K562 (cell line): ENCODE measurements at regions not wholly inside any gene's neighbourhood (a gene's known extent, or its start where the extent isn't known, plus 50 kb on each side); places are given as distances from the start of the nearest gene placed in this dataset.

Experiments
- ATAC-seq: fragments of 200-7000 bp; cut with Tn5 transposase; 3 replicates; pipeline ENCODE4 v1.9.1; 2020; ENCODE audit warnings: moderate library complexity
- BruUV-seq: library from RNA; stranded (reverse); fragments of 400-500 nt; replicated peaks from 2 replicates; lab custom pipeline; 2021; lab: Mats Ljungman, UMichigan
- CTCF ChIA-PET: fragments of 300-600 bp; formaldehyde crosslinking; extraction: SDS; loops from one replicate; lab custom pipeline; 2021; ENCODE audit warnings: low intra/inter-chr PET ratio; lab: Yijun Ruan, JAX
- POLR2A ChIA-PET: fragments of 300-600, 350-650 bp; sonication (Branson Sonifier 250); formaldehyde crosslinking; extraction: SDS; loops from one replicate; lab custom pipeline; 2021; ENCODE audit warnings: antibody characterized with exemption, inconsistent platforms; lab: Yijun Ruan, JAX
- DNase-seq, 4 experiments: peaks; one replicate each; pipeline versions ENCODE4 v3.0.0 to v3.0.0-alpha.2; 2011 to 2018; ENCODE audit warnings: low spot score in 3 of 4, mixed read lengths in 3 of 4; ENCODE audit errors: extremely low read depth in 1 of 4
- FAIRE-seq: peaks from 2 replicates; lab custom pipeline; 2011; peaks lifted over from hg19 to GRCh38; lab: Jason Lieb, UNC
- H2AFZ ChIP-seq: 2 replicates; pipeline ENCODE4 v1.6.0; 2011; ENCODE audit warnings: low read depth, low read length, control low read depth, inconsistent platforms
- H3K27ac ChIP-seq: fragments of 200-600 bp; 3 replicates; pipeline ENCODE4 v1.8.0; 2011; ENCODE audit warnings: low read depth, mild to moderate bottlenecking, control low read depth, inconsistent platforms, low read length, moderate library complexity, mixed read lengths; ENCODE audit errors: extremely low read depth
- H3K27me3 ChIP-seq, 2 experiments: fragments of 300-600 bp in 1 of 2; 2 replicates in 1 of 2; 3 replicates in 1 of 2; pipeline versions ENCODE4 v1.6.0 to v1.8.0; 2011; ENCODE audit warnings: inconsistent platforms in 2 of 2, low read length in 2 of 2, mild to moderate bottlenecking in 1 of 2, mixed read lengths in 1 of 2, moderate library complexity in 1 of 2; ENCODE audit not compliant: control insufficient read depth in 2 of 2, insufficient read depth in 2 of 2
- H3K36me3 ChIP-seq: fragments of 300-600 bp; 3 replicates; pipeline ENCODE4 v1.8.0; 2011; ENCODE audit warnings: mild to moderate bottlenecking, low read length, inconsistent platforms; ENCODE audit not compliant: control insufficient read depth, insufficient read depth
- H3K4me1 ChIP-seq, 2 experiments: fragments of 200-600 bp in 1 of 2; replicated peaks in 1 of 2; 2 replicates in 1 of 2; 3 replicates in 1 of 2; pipeline versions ENCODE4 v1.5.1 to v1.8.0; 2011; ENCODE audit warnings: inconsistent platforms in 2 of 2, low read length in 2 of 2, mild to moderate bottlenecking in 1 of 2, mixed read lengths in 1 of 2, moderate library complexity in 1 of 2; ENCODE audit not compliant: control insufficient read depth in 2 of 2, insufficient read depth in 2 of 2
- H3K4me2 ChIP-seq: 2 replicates; pipeline ENCODE4 v1.6.1; 2011; ENCODE audit warnings: low read length, control low read depth, inconsistent platforms, mixed read lengths; ENCODE audit not compliant: insufficient read depth
- H3K4me3 ChIP-seq: fragments of 200-600 bp; sonication (generic), shearing (Covaris generic); 2 replicates; pipeline ENCODE4 v1.5.1; 2016; ENCODE audit warnings: control low read depth, inconsistent platforms
- H3K79me2 ChIP-seq: fragments of 200-600 bp; 3 replicates; pipeline ENCODE4 v1.8.0; 2011; ENCODE audit warnings: low read length, inconsistent platforms; ENCODE audit not compliant: control insufficient read depth, insufficient read depth
- H3K9ac ChIP-seq, 2 experiments: 2 replicates each; pipeline versions ENCODE4 v1.6.0 to v1.6.1; 2011; ENCODE audit warnings: low read depth in 2 of 2, low read length in 2 of 2, control low read depth in 1 of 2, inconsistent platforms in 1 of 2, mild to moderate bottlenecking in 1 of 2, mixed read lengths in 1 of 2; ENCODE audit not compliant: insufficient read depth in 1 of 2
- H3K9me1 ChIP-seq: one replicate; pipeline ENCODE4 v1.6.0; 2011; ENCODE audit warnings: inconsistent platforms, mild to moderate bottlenecking, low read length, moderate library complexity; ENCODE audit not compliant: control insufficient read depth, insufficient read depth
- H3K9me3 ChIP-seq: replicated peaks from 2 replicates; pipeline ENCODE4 v1.5.1; 2011; ENCODE audit warnings: low read depth, low read length, inconsistent platforms; ENCODE audit not compliant: control insufficient read depth, insufficient read depth
- H4K20me1 ChIP-seq: replicated peaks from 2 replicates; pipeline ENCODE4 v1.6.1; 2011; ENCODE audit warnings: low read length, inconsistent platforms, mixed read lengths; ENCODE audit not compliant: control insufficient read depth, insufficient read depth
- ESRRA ChIP-seq: fragments of 450-650 bp; IDR thresholded peaks from 2 replicates; pipeline ENCODE4 v1.6.1; 2014; ENCODE audit warnings: low read depth, mild to moderate bottlenecking, moderate library complexity, borderline replicate concordance
- ETV6 ChIP-seq, 3 experiments: fragments of 150-350 bp in 1 of 3; sonication (generic) in 1 of 3; formaldehyde crosslinking in 1 of 3; IDR thresholded peaks; 2 replicates each; pipeline versions ENCODE4 v1.6.1 to v1.8.0; 2014 to 2022; ENCODE audit warnings: borderline replicate concordance in 2 of 3, low read depth in 2 of 3, antibody characterized with exemption in 1 of 3, low read length in 1 of 3, mild to moderate bottlenecking in 1 of 3, missing genetic modification reagents in 1 of 3
- L3MBTL2 ChIP-seq: fragments of 450-650 bp; IDR thresholded peaks from 2 replicates; pipeline ENCODE4 v1.6.1; 2016; ENCODE audit warnings: mild to moderate bottlenecking, moderate library complexity
- ZNF184 ChIP-seq: sonication (generic); formaldehyde crosslinking; IDR thresholded peaks from 2 replicates; pipeline ENCODE4 v1.5.0; 2020; ENCODE audit warnings: missing genetic modification reagents
- WGBS: fragments of 100-300 bp; shearing (Covaris generic); methylation state at CpG from one replicate; pipeline ENCODE4 v1.1.6; 2016; ENCODE audit warnings: low coverage, mixed read lengths; ENCODE audit not compliant: insufficient coverage; ENCODE audit errors: missing lambda C conversion rate; 5-methylcytosine and 5-hydroxymethylcytosine counted together
- in situ Hi-C: fragments of 300-500 bp; cut with MboI; formaldehyde crosslinking; loops from 4 replicates; pipeline ENCODE4 v1.15.0; 2018; ENCODE audit warnings: inconsistent platforms, mixed read lengths
- intact Hi-C: fragments of 100-400 bp; cut with micrococcal nuclease; formaldehyde crosslinking; loops from 2 replicates; pipeline ENCODE4 v1.14.2; 2022
- TF ChIP-seq, protein P1 (sequence below): IDR thresholded peaks from 2 replicates; pipeline ENCODE4 v1.6.1; 2016; ENCODE audit warnings: missing genetic modification characterization, missing compliant biosample characterization

DNA sequence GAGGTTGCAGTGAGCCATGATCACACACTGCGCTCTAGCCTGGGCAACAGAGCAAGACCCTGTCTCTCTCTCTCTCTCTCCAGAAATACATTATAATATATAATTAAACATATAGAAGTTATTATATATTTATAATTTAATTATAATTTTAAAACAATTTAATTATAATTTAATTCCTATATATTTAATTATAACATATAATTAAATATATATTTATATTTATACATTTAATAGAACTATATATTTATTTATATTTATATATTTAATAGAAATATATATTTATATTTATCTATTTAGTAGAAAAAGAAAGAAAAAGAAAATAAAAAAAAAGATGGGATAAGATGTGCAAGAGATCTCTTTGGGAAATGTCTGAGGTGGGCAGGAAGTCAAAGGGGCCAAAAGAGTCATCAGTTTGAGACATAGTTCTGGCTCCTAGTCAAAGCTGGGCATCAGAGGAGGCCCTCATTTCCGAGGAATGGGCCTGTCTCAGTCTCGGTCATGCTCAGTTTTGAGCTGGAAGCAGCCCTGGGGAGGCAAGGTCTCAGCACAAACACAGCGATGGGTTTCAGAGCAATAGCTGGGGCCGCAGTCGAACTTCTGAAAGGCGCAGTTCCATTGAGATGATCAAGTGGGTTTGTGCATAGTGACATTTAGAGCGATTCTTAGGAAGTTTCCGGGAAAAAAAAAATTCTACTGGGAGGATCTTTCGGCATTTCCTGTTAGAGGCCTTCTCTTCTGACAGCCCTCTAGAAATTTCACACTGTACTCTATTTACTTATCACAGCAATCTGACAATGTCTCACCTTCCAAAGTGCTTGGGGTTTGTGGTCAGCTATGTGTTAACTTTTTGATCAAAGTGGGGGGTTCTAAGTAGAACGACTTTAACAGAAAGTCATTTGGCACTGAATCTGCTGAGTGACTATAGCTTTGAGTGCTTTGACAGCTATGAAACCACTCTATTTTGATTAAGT lies 58.7 kb upstream of the GZMB start:
- peak; percentile 37; the same call in 1 of the 2 replicates for TF ChIP-seq ESRRA
- TF ChIP-seq ETV6 (IDR thresholded peaks at IDR 0.05; ENCODE audit: borderline replicate concordance in 1 of 2, low read depth in 2 of 2, low read length in 1 of 2) = peak in 1 of 2 experiments; percentile 71; a peak in 1 of 4 replicates
- no peak for TF ChIP-seq ETV6 (CRISPR knock-in tag; IDR thresholded peaks at IDR 0.05; ENCODE audit: borderline replicate concordance)
- no peak for TF ChIP-seq L3MBTL2
- TF ChIP-seq ZNF184 (CRISPR knock-in tag) = no peak
- TF ChIP-seq, protein P1, sequence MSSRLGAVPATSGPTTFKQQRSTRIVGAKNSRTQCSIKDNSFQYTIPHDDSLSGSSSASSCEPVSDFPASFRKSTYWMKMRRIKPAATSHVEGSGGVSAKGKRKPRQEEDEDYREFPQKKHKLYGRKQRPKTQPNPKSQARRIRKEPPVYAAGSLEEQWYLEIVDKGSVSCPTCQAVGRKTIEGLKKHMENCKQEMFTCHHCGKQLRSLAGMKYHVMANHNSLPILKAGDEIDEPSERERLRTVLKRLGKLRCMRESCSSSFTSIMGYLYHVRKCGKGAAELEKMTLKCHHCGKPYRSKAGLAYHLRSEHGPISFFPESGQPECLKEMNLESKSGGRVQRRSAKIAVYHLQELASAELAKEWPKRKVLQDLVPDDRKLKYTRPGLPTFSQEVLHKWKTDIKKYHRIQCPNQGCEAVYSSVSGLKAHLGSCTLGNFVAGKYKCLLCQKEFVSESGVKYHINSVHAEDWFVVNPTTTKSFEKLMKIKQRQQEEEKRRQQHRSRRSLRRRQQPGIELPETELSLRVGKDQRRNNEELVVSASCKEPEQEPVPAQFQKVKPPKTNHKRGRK (tag) = no peak
- TF ChIP-seq, all 486 proteins: peak for 2
- peak overlapping the region; percentile 32; the same call in 1 of the 2 replicates for H3K4me2 ChIP-seq
- intact Hi-C loops (no loop called here), in situ Hi-C loops (loop anchor here (25.0 kb wide), 1 partner anchor 355 kb away; the partner anchor contains the start of genes ADCY4 and RIPK3)
- 27% methylated on average over 7 of the region's 11 CpGs for WGBS
- BruUV-seq = no TSS peak
- FAIRE-seq = no peak
- POLR2A ChIA-PET = interaction anchor here (0.6 kb wide), 1 partner anchor 25 kb away, joined by 3 read pairs; no protein-coding TSS in a partner anchor
- no peak overlapping the region for H3K4me3 ChIP-seq
- no peak for ATAC-seq
- CTCF ChIA-PET = no interaction called here
- peaks cover 0 to 16% of the 10 kb centered on the region in 2 experiments; a peak in 3 of 5 replicates for H3K4me1 ChIP-seq
- H2AFZ ChIP-seq = peak overlapping the region; percentile 91
- H3K79me2 ChIP-seq = no peaks in the 10 kb centered on the region
- H3K27me3 ChIP-seq = no peaks in the 10 kb centered on the region
- no peaks in the 10 kb centered on the region for H3K9me1 ChIP-seq
- no peaks in the 10 kb centered on the region; the same call in 1 of the 2 replicates for H3K9me3 ChIP-seq
- no peak for DNase-seq
- no peaks in the 10 kb centered on the region for H4K20me1 ChIP-seq
- H3K9ac ChIP-seq = no peak overlapping the region
- no peaks in the 10 kb centered on the region for H3K36me3 ChIP-seq
- no peak overlapping the region for H3K27ac ChIP-seq
